Prostate gland (tissue), 2 donors: ENCODE measurements at regions not wholly inside any gene's neighbourhood (a gene's known extent, or its start where the extent isn't known, plus 50 kb on each side); places are given as distances from the start of the nearest gene placed in this dataset.

Source experiments
- POLR2A ChIP-seq: fragments of 450-650 bp; IDR thresholded peaks from one replicate; pipeline ENCODE4 v1.6.1; 2016; ENCODE audit warnings: antibody characterized with exemption, mild to moderate bottlenecking
- TF ChIP-seq, protein P1 (sequence below), 4 experiments: fragments of 200-600 bp in 2 of 4; fragments of 450-650 bp in 2 of 4; sonication (generic) in 2 of 4; IDR thresholded peaks; 1 replicate in 3 of 4; 2 replicates in 1 of 4; pipeline ENCODE4 v1.5.1; 2016 to 2019; ENCODE audit warnings: antibody characterized with exemption in 4 of 4, mild to moderate bottlenecking in 2 of 4, moderate library complexity in 2 of 4

DNA sequence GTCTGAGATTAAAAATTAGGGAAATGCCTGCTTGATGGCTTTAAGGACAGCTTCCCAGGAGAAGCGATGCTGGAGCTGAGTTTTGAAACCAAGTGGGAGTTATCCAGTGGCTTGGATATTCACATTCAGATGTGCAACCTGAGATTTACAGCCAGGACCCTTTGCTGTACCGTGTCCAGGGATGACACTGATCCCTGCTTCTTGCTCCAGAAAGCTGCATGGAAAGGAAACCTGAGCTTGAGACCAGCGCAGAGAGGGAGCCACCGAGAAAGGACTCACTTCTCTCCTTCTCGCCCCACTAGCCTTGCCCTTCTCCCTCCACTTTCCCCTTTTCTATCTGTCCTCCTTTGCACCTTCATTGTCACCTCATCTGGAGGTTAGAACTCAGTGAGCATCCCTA, 254.5 kb upstream of the PPARGC1A start:
- TF ChIP-seq, protein P1, sequence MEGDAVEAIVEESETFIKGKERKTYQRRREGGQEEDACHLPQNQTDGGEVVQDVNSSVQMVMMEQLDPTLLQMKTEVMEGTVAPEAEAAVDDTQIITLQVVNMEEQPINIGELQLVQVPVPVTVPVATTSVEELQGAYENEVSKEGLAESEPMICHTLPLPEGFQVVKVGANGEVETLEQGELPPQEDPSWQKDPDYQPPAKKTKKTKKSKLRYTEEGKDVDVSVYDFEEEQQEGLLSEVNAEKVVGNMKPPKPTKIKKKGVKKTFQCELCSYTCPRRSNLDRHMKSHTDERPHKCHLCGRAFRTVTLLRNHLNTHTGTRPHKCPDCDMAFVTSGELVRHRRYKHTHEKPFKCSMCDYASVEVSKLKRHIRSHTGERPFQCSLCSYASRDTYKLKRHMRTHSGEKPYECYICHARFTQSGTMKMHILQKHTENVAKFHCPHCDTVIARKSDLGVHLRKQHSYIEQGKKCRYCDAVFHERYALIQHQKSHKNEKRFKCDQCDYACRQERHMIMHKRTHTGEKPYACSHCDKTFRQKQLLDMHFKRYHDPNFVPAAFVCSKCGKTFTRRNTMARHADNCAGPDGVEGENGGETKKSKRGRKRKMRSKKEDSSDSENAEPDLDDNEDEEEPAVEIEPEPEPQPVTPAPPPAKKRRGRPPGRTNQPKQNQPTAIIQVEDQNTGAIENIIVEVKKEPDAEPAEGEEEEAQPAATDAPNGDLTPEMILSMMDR (IDR thresholded peaks at IDR 0.05) = no peak
- no peak for TF ChIP-seq POLR2A
